ENCODE measurements at regions not wholly inside any gene's neighbourhood (a gene's known extent, or its start where the extent isn't known, plus 50 kb on each side); places are given as distances from the start of the nearest gene placed in this dataset.

DNA sequence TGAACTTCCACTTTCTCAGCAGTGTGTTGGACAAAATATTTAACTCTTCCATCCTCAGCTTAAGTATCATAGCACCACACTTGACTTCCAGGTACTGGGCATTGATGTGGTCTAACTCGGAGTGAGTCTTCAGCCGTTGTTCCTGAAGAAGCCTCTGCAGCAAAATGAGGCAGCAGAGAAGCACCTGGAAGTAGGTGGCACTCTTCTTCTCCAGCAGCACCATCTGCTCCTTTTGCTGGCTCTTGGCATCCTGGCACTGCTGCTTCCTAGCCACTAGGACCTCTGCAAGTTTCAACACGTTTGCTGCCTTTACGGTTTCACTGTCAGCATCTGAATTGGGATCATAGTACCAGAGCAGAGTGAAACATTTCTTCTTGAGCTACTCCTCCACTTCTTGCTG lies 162.5 kb upstream of the GORAB start:
- TF ChIP-seq, protein P1, sequence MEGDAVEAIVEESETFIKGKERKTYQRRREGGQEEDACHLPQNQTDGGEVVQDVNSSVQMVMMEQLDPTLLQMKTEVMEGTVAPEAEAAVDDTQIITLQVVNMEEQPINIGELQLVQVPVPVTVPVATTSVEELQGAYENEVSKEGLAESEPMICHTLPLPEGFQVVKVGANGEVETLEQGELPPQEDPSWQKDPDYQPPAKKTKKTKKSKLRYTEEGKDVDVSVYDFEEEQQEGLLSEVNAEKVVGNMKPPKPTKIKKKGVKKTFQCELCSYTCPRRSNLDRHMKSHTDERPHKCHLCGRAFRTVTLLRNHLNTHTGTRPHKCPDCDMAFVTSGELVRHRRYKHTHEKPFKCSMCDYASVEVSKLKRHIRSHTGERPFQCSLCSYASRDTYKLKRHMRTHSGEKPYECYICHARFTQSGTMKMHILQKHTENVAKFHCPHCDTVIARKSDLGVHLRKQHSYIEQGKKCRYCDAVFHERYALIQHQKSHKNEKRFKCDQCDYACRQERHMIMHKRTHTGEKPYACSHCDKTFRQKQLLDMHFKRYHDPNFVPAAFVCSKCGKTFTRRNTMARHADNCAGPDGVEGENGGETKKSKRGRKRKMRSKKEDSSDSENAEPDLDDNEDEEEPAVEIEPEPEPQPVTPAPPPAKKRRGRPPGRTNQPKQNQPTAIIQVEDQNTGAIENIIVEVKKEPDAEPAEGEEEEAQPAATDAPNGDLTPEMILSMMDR (IDR thresholded peaks at IDR 0.05; ENCODE audit: borderline replicate concordance, extremely low read depth, insufficient read depth), result no peak
- no peak for FAIRE-seq

DNA sequence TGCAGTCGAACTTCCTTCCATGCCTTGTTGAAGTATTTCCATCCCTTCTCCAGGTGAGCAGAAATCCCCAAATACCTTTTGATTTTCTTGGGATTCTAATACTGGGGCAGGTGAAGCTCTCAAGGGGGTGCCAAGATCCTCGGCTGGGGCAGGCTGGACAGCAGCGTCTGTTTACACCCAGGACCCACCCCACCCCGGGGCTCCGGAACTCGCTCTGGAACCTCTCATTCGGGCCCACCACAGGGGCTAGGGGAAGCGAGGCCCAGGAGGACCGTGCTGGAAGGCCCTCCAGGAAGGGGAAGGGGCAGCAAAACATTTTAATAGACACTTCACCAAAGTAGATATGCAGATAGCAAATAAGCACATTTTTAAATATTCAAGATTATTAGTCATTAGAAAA lies 161.9 kb upstream of the GORAB start:
- DNase-seq (no peak), FAIRE-seq (no peak)
- H3K36me3 ChIP-seq (ENCODE audit: control insufficient read depth in 2 of 3, insufficient read depth in 3 of 3, low read length in 3 of 3), result no peaks in the 10 kb centered on the region
- no peaks in the 10 kb centered on the region for H3K9me3 ChIP-seq (ENCODE audit: control insufficient read depth in 2 of 3, insufficient read depth in 1 of 3, low read length in 3 of 3)
- no peaks in the 10 kb centered on the region for H3K27me3 ChIP-seq (ENCODE audit: control insufficient read depth, insufficient read depth, low read length)
- H3K4me3 ChIP-seq (ENCODE audit: low read length in 3 of 3), result no peak overlapping the region
- no peak overlapping the region for H3K27ac ChIP-seq (ENCODE audit: low read depth in 2 of 2, low read length in 2 of 2)
- H3K9ac ChIP-seq (ENCODE audit: low read length in 3 of 3), result no peak overlapping the region
- TF ChIP-seq, protein P1 (IDR thresholded peaks at IDR 0.05; ENCODE audit: borderline replicate concordance, extremely low read depth, insufficient read depth), result no peak
- intact Hi-C loops (cut with DNase I), result no loop called here
- no peaks in the 10 kb centered on the region for H3K4me1 ChIP-seq (ENCODE audit: control insufficient read depth in 2 of 3, insufficient read depth in 2 of 3, low read depth in 1 of 3, low read length in 3 of 3)

More for the DNA sequence above, 162.5 kb upstream of the GORAB start:
- no peak overlapping the region for H3K4me3 ChIP-seq (ENCODE audit: low read length in 3 of 3)
- H3K9me3 ChIP-seq (ENCODE audit: control insufficient read depth in 2 of 3, insufficient read depth in 1 of 3, low read length in 3 of 3), result no peaks in the 10 kb centered on the region
- no peaks in the 10 kb centered on the region for H3K36me3 ChIP-seq (ENCODE audit: control insufficient read depth in 2 of 3, insufficient read depth in 3 of 3, low read length in 3 of 3)
- intact Hi-C loops (cut with DNase I), result no loop called here
- no peaks in the 10 kb centered on the region for H3K27me3 ChIP-seq (ENCODE audit: control insufficient read depth, insufficient read depth, low read length)
- no peaks in the 10 kb centered on the region for H3K4me1 ChIP-seq (ENCODE audit: control insufficient read depth in 2 of 3, insufficient read depth in 2 of 3, low read depth in 1 of 3, low read length in 3 of 3)
- no peak for DNase-seq
- no peak overlapping the region for H3K9ac ChIP-seq (ENCODE audit: low read length in 3 of 3)
- no peak overlapping the region for H3K27ac ChIP-seq (ENCODE audit: low read depth in 2 of 2, low read length in 2 of 2)

DNA sequence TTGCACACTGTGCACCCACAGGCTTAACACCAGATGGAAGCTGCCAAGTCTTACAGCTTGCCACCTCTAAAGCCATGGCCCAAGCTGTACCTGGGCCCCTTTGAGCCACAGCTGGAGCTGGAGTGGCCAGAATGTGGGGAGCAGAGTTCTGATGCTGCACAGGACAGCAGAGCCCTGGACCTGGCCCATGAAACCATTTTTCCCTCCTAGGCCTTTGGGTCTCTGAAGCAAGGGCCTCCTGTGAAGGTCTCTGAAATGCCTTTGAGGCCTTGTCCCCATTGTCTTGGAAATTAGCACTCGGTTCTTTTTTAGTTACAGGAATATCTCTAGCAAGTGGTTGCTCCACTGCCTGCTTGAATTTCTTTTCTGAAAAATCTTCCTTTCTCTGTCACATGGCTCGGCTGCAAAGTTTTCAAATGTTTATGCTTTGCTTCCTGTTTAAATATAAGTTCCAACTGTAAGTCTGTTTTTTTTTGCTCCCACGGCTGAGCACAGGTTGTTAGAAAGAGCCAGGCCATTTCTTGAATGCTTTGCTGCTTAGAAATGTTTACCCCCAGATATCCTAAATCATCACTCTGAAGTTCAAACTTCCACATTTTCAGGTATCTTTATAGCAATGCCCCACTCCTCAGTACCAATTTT lies 156.8 kb upstream of the GORAB start:
- no peak for DNase-seq
- H3K9me3 ChIP-seq (ENCODE audit: control insufficient read depth in 2 of 3, insufficient read depth in 1 of 3, low read length in 3 of 3), result no peaks in the 10 kb centered on the region

More for the DNA sequence above, 156.8 kb upstream of the GORAB start:
- FAIRE-seq, result no peak
- Histone ChIP-seq H3K27me3 (ENCODE audit: control insufficient read depth, insufficient read depth, low read length) (no peaks in the 10 kb centered on the region), H3K4me1 (ENCODE audit: control insufficient read depth in 2 of 3, insufficient read depth in 2 of 3, low read depth in 1 of 3, low read length in 3 of 3) (no peaks in the 10 kb centered on the region), H3K4me3 (ENCODE audit: low read length in 3 of 3) (no peak overlapping the region), H3K9ac (ENCODE audit: low read length in 3 of 3) (no peak overlapping the region), H3K36me3 (ENCODE audit: control insufficient read depth in 2 of 3, insufficient read depth in 3 of 3, low read length in 3 of 3) (no peaks in the 10 kb centered on the region), H3K27ac (ENCODE audit: low read depth in 2 of 2, low read length in 2 of 2) (no peak overlapping the region)
- intact Hi-C loops (cut with DNase I), result no loop called here
- TF ChIP-seq, protein P1 (IDR thresholded peaks at IDR 0.05; ENCODE audit: borderline replicate concordance, extremely low read depth, insufficient read depth), result no peak

All from kidney (tissue), 13 donors.